SIG-M5 treated with dmso at 0.1 percent for 504 hours (cell line): ENCODE measurements at regions not wholly inside any gene's neighbourhood (a gene's known extent, or its start where the extent isn't known, plus 50 kb on each side); places are given as distances from the start of the nearest gene placed in this dataset.

Source experiments
- DNase-seq: peaks from one replicate; lab custom pipeline; 2025; ENCODE audit not compliant: unreplicated experiment; lab: John Stamatoyannopoulos, UW

GRCh38 chr1:201706109-201706508 lies 122.8 kb upstream of the IPO9 start:
- no peak for DNase-seq

DNA sequence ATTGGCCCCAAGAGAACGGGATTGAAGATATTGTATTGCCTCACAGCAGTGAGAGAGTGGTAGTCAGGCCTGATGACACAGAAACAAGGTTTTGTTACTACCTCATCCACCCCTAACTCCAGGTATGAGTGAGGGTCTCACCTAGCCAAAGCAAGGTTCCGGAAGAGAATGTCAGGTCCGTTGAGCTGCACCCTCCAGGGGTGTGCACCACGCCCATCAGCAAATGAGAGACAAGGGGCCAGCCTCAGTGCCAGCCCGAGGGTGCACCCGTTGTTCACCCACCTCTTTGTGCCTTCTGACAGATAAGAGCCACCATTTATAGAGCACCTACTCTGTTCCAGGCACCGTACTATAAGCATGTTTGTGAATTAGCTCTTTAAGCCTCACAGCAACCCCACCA lies 121.9 kb upstream of the IPO9 start:
- DNase-seq: no peak

DNA sequence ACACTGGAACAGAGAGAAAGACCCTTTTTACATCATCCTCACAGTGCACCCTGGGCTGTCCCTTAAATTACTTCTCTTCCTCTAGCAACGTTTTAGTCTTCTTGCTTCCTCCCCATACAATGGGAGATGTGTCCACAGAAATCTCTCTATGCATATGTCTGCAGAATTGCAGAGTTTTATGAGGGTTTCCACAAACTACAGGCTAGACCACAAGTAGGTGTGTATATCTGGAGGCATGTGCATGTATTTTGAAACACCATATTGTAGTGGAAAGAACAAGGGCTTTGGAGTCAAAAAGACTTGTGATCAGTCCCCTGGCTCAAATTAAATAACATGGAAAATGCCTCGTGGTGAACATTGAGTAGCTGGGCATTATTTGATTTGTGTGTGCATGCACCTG lies 121.3 kb upstream of the IPO9 start:
- DNase-seq: peak; percentile 47

DNA sequence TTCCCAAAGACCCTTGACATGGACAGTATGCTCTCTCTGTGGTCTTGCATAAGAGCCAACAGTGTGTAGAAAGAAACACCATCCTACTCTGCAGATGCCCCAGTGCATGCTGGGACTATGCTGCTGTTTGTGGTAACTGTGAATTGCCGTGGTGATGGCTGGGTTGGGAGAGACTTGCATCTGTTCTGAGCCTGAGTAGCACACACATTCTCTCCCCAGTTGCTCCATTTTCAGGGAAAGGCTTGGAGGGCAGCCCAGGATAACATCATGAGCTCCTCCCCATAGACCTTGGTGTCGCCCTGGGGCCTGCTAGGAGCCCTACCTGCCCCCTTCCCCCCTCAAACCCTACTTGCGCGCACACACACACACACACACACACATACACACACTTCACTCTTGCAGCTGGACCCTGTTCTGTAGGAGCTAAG lies 120.9 kb upstream of the IPO9 start:
- peak; percentile 77 for DNase-seq

DNA sequence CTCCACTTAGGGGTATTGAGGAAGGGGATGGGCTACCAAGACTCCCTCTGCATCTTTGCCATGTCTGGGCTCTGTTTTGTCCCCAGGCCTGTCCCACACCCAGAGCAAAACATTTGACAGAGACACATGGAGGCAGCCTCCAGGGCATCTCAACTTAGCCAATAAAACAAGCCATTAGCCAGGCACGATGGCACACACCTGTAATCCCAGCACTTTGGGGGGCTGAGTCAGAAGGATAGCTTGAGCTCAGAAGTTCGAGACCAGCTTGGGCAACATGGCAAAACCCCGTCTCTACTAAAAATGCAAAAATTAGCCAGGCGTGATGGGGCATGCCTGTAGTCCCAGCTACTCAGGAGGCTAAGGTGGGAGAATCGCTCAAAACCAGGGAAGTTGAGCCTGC lies 120.3 kb upstream of the IPO9 start:
- no peak for DNase-seq

DNA sequence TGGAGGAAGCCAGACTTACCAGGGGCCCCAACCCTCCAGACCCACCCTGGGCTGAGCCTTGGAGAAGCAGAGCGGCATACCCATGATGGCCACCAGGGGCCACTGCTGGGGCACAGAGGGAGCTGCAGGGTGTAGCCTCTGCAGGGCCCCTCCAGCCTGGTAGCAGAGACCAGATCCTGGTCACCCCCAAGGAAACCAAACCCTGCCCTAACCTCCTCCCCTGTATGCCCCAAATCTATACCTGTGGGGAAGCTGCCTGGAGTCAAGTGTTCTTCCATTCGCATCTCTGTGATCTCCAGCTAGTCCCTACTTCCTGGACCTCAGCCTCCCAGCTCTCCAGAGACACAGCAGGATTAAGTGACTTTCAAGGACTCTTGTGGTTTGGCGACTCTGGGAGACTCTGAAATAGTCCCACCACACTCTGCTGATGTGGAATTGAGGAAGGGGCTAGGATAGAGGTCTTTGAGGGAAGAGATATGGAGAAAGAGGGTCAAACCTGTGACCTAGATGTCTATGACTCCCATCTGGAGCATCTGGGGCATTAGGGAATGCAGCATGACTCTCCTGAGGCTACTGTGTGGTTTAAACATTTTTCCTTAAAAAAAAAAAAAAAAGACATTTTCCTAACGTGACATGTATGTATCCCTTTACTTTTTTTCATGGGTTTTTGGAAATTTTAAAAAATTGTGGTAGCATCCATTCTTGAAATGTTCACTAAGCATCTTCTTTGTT lies 119.2 kb upstream of the IPO9 start:
- DNase-seq: peak; percentile 66

DNA sequence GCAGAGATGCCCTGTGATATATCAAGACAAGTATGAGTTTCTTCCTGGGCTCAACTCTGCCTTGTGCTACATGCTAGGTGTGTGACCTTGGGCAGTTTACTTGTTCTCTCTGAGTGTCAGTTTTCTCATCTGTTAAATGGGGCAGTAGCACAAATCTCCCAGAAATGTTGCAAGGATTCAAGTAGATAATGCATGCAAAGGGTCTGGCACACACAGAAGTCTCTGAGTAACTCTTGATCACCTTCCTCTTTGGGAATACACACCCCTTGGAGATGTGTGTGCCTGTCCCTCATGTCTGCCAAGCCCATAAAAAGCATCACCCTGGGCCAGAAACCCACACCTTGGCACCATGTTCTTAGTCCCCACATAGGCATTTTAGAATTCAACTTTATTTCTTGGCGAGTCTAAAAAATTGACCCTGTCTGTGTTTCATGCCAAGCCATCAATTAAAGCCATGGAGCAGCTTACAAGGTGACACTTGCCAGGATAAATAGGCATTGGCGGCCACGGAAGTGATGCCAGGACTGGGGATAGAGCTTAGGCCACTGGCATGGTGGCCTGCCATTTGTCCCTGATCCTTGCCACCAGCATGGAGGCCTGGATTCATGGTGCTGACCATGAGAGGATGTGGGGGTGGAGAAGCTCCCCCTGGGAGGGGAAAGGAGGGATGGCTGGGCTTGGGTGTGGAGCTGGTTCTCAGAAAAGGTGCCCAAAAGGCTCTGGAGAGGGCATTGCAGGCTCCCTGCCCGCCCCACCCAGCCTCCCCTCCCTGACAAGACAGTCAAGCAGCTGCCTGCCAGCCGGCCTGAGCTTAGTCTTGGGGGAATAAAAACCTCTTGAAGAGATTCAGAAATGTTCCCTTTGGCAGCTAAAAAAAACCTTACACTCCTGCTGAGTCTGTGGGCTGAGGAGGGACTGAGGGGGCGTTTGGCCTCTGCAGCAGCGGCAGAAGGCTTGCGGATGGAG lies 118.0 kb upstream of the IPO9 start:
- no peak for DNase-seq

- no peak for DNase-seq
Observed at GRCh38 chr1:201711811-201712210, 117.1 kb upstream of the IPO9 start.

- no peak for DNase-seq
Observed at GRCh38 chr1:201712387-201713085, 116.4 kb upstream of the IPO9 start.

DNA sequence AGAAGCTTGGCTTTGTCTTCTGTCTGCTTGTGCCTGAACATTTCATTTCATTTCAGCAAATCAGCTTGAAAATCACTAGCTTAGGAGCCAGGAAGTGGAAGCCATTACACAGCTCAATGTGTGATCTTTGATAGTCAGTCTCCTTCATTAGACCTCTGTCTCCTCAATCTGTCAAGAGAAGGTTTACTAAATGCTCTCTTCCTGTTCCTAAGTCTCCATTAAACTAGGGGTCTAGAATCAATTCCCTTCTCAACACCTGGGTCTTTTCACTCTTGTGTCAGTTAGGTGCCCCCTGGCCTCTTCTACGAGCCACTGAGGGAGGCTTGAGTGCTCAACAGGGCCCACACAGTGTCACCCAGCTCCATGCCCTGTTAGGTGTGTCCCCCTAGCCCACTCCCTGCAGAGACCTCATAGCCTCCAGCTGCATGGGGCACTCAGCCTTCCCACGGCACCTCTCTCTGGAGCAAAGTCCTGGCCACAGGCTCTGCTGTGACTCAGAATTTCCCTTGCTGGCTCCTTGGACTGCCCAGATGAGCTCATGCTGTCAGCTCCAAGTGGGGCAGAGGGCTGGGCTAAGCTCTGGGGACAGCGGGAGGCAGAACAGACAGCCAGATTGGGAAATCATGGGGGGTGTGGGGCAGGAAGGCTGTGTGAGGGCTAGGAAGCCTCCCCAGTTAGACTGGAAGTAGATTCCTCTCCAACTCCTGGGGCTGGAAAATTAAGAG lies 115.7 kb upstream of the IPO9 start:
- peak; percentile 93 for DNase-seq

DNA sequence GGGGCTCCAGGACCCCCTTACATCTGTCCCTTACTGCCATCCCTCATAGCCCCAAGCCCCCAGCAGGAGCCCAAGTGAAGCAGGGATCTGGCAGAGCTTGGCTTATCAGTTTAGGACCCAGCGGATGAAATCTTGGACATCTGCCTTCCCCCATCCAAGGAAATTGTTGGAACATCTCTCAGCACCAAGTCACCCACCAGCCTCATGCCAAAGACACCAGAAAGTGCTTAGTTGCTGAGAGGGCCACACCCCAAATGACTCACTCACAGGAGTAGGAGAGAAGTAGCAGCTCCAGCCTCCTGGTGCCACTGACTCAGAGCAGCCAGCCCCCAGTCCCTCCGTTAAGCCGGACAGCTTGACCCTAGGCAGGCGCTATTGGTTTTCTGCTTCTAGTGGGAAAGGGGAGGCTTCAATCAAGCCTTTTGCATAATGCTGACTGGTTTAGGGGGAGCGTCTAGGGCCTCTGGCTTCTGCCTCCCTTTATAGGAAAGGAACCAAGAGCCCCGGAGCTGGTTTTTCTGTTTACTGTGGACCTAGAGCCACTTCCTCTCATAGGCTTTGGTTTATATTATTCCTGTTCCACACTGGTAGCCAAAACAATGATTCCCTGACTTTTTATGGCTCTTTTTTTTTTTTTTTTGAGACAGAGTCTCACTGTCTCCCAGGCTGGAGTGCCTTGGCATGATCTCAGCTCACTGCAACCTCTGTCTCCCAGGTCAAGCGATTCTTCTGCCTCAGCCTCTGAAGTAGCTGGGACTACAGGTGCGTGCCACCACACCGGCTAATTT lies 114.2 kb upstream of the IPO9 start:
- peak; percentile 97 for DNase-seq

DNA sequence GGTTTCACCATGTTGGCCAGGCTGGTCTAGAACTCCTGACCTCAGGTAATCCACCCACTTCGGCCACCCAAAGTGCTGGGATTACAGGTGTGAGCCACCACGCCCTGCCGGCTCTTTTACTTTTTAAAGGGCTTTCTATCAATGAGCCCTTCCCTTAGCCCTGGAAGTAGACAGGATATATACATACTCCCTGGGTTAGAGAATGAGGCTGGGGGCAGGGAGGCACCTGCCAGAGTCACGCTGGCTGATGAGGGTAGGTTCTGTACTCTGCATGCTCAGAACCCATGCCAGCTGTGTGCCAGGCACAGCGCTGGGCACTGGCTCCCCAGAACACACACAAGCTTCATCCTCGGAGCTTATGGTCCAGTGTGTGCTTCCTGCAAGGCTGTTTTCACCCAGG lies 113.6 kb upstream of the IPO9 start:
- DNase-seq: no peak

DNA sequence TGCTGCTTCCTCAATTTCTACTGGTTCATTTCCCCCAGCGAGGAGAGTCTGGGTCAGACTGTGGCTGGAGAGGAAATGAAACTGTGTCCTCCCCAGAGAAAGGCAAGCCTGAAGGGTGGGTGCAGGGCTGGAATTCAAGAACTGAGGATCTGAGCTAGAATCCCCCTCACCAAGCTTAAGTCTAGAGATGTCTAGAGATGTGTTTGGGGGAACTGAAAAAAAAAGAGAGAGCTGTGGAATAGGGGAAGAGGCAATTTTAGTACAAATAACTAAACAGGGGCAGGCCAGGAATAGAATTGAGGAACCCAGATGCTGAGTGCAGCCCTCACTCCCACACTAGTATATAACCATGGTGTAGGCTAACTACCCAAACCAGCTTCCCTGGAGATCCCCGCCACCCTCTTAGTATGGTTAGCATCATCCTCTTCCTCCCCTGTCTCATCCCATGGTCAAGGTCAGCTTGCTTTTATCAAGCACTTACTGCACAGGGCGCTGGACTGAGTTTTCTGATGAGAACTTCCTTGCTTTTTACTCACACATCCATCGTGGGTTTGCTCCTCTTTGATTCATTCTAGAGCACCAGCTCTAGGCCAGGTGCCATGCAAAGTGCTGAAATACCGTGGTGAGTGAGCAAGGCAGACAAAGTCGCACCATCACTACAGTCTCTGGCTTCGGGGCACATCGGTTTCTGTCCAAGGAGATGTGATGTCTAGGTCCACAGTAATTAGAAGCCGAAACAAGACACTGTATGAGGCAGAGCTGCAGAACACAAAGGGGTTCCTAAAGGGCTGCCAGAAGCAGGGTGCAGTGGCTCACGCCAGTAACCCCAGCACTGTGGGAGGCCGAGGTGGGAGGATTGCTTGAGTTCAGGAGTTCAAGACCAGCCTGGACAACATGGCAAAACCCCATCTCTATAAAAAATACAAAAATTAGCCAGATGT lies 112.9 kb upstream of the IPO9 start:
- DNase-seq: peak; percentile 99

GRCh38 chr1:201716742-201717135 lies 112.2 kb upstream of the IPO9 start:
- no peak for DNase-seq

DNA sequence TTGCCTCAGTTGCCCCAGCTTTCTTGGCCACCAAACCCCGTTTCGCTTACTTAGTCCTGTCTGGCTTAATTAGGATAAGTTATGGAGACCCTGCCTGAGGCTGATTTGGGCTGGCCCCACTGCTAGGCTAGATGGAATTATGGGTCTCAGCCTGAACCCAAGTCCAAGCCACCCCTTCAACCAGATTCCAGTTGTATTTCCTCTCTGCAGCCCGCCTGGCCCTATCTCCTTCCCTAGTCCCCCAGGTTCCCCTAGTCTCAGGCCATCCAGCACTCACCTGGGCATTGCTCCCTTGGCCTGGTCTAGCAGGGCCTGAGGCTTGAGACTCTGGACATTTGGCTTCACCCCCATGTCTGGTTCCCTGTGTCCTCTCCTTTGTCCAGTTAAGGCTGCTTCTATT lies 111.7 kb upstream of the IPO9 start:
- no peak for DNase-seq

DNA sequence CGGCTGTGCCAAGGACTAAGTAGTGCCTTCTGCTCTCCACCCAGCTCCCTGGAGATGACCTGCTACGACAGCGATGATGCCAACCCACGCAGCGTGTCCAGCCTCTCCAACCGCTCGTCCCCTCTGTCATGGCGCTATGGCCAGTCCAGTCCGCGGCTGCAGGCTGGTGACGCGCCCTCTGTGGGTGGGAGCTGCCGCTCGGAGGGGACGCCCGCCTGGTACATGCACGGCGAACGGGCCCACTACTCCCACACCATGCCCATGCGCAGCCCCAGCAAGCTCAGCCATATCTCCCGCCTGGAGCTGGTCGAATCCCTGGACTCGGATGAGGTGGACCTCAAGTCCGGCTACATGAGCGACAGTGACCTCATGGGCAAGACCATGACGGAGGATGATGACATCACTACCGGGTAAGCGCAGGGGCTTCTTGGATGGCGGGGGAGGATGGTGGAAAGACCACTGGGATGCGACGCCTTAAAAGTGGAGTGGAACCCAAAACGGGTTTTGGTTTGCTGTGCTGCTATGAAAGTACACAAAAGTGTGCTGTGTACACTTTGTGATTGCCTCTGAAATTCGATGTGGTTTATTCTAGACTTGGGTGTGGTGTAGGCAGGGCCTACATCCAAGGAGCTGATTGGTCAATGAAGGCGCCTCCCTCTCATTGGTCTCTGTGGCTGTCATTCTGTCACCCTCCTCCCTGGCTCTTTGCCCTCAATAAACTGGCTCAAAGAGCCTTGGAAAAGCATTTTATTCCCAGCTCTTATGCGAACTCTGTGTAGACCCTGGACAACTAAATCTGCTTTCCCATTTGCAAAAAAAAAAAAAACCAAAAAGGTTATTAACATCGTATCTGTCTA lies 110.4 kb upstream of the IPO9 start:
- no peak for DNase-seq

DNA sequence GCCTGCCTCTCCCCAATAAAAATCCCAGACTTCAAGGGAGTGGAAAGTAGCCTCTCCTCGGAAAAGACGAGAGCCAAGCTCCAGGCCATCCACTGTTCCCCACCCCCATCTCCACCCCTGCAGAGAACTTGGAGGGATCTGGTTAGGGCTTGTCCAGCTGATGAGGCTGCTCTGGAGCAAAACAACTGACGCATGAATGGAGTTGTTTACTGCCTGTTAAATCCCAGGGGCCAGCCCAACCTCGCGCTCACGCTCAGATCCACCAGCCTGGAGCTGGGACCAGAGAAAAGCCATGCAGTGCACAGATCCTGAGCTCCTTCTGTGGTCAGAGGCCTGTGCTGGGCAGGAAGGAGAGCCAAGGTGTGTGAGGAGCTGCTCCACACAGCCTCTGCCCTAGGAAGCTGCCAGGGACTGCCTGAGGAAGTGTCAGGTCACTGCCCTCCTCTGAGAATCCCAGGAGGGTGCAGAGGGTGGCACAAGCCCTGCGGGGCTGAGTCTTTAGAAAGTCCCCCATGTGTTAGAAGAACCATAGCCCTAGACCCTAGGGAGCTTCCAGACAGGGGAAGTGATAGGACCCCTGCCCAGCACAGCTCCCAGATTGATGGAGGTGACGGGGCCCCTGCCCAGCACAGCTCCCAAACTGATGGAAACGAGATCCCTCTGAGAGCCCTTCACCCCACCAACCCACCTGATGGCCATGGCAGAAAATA lies 109.0 kb upstream of the IPO9 start:
- DNase-seq: no peak

- DNase-seq: no peak
Observed at GRCh38 chr1:201720522-201720844, 108.5 kb upstream of the IPO9 start.
